GM19025 (cell line): ENCODE measurements at regions not wholly inside any gene's neighbourhood (a gene's known extent, or its start where the extent isn't known, plus 50 kb on each side); places are given as distances from the start of the nearest gene placed in this dataset.

Source experiments
- ATAC-seq: cut with Tn5 transposase; IDR thresholded peaks from one replicate; pipeline ENCODE4 v1.9.1; 2021; ENCODE audit warnings: mild to moderate bottlenecking, low read depth, moderate library complexity; ENCODE audit not compliant: unreplicated experiment

- no peak for ATAC-seq
These were observed 929.9 kb downstream of the BRD1 start for GRCh38 chr22:48897645-48898370.

GRCh38 chr22:48896766-48897644, 930.7 kb downstream of the BRD1 start:
- ATAC-seq: no peak

GRCh38 chr22:48895831-48896765, 931.6 kb downstream of the BRD1 start:
- no peak for ATAC-seq

GRCh38 chr22:48895336-48895735, 932.3 kb downstream of the BRD1 start:
- no peak for ATAC-seq

GRCh38 chr22:48894804-48895250, 932.8 kb downstream of the BRD1 start:
- no peak for ATAC-seq

- no peak for ATAC-seq
These were observed 933.5 kb downstream of the BRD1 start for GRCh38 chr22:48894064-48894671.

GRCh38 chr22:48893288-48894063, 934.2 kb downstream of the BRD1 start:
- no peak for ATAC-seq

GRCh38 chr22:48892578-48893287, 934.9 kb downstream of the BRD1 start:
- no peak for ATAC-seq

GRCh38 chr22:48891688-48892577, 935.7 kb downstream of the BRD1 start:
- no peak for ATAC-seq

GRCh38 chr22:48890693-48891554, 936.7 kb downstream of the BRD1 start:
- no peak for ATAC-seq

GRCh38 chr22:48889887-48890692, 937.6 kb downstream of the BRD1 start:
- ATAC-seq: no peak

GRCh38 chr22:48889209-48889830, 938.4 kb downstream of the BRD1 start:
- ATAC-seq: no peak

GRCh38 chr22:48888466-48889208, 939.0 kb downstream of the BRD1 start:
- ATAC-seq: no peak

GRCh38 chr22:48887394-48888332, 940.0 kb downstream of the BRD1 start:
- ATAC-seq: no peak
